ENCODE measurements at regions not wholly inside any gene's neighbourhood (a gene's known extent, or its start where the extent isn't known, plus 50 kb on each side); places are given as distances from the start of the nearest gene placed in this dataset.
A peak's percentile ranks its signal among the peaks of the same experiment; 100 is the strongest.

DNA sequence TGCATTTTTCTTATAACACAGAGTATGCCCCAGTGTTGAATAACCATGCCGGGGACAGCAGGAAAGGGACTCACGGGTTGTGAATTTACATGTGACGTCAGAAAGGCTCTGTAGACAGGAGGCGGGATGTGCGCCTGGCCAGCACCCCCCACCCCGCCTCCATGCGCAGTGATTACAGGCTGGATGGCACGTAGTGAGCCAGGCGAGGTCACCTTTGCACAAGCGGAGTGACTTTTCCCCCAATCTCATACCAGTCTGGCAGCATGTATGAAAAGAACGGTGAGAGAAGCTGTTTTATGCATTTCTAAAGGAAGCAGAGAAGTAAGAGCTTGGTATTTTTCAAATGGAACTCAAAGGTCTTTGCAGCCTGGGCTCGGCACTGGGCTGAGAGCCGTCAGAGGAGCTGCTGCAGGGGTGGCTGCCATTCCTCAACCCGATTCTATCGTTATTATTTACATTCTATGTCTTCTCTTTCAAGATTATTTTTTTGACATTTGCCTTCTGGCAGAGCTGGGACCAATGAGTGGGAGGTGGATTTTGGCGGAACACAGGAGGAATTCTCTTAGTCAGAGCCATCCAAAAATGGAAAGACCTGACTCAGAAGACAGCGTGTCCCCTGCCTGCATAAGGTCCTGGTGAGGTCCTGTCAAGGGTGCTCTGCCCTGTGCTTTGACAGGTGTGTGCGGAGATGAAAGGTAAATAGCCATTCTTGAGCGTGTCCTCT, 115.6 kb upstream of the SLC45A1 start:
- peak; percentile 96 for DNase-seq

DNA sequence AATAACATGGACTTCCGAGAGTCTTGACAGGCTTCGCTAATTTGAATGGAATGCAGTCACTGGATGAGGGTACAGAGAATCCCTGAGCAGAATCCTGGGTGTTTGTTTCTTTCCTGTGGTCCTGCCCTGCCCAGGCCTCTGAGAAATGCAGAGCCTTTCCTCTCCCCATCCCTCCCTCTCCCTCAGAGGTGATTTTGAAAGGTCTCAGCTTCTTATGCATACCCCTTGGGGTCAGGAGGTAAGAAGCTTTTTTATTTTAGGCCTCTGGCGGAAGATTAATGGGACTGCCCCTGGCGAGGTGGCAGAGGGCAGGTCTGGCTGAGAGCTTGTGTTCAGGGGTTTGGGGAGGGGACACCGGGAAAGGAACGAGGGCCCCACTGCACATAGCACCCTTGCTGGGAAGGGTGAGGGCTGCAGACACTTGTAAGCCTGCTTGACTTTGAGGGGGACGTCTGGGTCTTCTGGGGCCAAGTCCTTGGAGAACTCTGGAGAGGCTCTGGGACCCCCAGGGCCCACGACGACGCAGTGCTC, 116.5 kb upstream of the SLC45A1 start:
- DNase-seq: no peak

DNA sequence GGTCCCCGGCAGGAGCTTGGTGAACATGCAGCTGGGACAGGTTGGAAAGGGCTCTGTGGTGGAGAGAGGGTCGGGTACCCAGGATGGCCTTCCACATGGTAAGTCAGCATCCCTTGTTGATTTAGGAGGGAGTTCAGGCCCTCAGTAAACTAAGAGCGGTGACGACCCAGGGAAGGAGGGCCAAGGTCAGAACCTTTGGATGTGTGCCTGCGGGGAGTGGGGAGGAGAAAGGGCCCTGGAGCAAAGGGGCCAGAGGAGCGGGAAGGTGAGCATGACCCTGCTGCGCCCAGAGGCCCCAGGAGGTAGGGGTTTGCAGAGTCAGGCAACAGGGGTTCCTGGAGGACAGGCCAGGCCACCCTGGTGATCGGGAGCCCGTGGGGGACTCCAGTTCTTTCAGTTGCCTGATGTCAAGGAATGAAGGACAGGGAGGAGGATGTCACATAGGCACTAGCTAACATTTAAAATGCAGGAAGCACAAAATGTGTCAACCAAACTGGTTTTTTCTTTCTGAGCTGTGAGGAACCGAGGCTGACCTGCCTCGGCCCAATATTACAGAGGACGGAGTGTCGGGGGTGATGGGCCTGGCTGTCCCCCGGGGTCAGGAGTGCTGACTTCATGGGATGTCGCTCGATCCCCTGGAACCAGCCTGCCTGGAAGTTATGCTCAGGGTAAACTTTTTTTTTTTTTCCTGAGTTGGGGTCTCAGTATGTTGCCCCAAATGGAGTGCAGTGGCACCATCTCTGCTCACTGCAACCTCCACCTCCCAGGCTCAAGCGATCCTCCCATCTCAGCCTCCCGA, 117.4 kb upstream of the SLC45A1 start:
- DNase-seq: no peak

DNA sequence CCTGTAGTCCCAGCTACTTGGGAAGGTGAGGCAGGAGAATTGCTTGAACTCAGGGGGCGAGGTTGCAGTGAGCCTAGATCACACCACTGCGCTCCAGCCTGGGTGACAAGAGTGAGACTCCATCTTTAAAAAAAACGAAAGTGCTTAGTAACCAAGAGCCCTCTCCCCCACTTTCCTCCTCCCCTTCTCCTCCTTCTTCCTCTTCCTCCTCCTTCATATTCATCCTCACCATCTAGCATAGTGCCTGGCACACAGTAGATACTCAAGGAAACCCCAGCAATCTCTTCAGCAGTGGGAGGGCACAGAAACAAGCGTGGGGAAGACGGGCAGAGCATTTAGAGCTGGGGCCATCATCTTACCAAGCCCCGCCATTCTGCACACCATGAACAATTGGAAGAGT, 119.4 kb upstream of the SLC45A1 start:
- no peak for DNase-seq

DNA sequence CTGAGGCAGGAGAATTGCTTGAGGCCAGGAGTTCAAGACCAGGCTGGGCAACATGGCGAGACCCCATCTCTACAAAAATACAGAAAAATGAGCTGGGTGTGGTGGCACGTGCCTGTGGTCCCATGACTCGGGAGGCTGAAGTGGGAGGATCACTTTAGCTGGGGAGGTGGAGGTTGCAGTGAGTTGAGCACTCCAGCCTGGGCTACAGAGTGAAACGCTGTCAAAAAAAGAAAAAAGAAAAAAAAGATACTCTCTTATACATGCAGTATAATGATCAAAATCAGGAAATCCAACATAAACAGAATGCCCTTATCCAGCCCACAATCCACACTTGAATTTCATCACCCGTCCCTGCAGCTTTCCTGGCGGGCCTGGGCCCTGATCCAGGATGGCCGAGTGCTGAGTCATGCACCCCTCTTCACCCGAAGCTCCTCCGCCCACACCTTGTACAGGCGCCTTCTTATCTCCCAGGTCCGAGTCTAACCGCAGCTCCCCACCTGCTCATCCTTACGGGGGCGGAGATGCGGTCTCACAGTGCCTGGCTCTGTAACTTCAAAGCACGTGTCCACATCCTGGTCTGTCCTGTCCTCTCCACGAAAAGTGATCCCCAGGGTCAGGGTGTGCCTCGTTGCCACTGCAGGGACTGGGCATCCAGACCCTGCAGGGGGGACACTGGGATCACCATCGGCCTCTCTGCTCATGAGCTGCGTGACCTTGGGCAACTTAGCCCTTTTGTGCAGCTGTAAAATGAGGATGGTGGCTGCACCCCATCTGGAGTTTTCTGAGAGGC, 120.2 kb upstream of the SLC45A1 start:
- peak; percentile 91 for DNase-seq

DNA sequence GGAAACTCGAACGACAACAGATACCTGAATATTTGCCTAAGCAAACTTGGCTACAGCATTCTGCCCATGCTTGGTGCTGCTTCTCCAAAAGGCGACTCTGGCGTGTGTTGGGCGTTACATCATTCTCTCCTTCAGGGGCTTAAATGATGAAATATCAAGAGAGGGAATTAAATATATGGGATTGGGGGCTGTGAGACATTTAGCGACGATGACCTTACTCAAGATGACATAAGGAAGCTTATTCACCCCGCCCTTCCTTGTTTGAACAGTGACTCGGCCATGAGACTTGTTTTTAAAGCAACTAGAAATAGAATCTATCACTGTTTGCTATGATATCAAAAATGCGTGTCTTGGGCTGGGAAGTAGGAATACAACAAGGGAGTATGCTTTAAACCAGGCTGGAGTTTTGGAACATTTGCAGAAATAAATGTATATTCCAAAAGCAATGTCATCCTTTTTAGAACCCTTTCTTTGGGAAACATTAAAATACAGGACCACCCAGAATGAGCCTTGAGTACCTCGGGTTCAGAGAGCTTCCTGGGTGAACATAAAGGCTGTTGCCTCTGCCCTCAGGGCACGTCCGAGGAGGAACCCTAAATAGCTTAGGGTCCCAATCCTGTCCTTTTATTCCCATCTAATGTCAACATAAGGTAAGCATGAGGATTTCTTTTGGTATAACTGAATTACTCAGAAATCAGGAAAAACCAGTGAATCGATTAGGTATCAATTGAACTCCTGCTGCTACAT, 123.3 kb upstream of the SLC45A1 start:
- DNase-seq: no peak

DNA sequence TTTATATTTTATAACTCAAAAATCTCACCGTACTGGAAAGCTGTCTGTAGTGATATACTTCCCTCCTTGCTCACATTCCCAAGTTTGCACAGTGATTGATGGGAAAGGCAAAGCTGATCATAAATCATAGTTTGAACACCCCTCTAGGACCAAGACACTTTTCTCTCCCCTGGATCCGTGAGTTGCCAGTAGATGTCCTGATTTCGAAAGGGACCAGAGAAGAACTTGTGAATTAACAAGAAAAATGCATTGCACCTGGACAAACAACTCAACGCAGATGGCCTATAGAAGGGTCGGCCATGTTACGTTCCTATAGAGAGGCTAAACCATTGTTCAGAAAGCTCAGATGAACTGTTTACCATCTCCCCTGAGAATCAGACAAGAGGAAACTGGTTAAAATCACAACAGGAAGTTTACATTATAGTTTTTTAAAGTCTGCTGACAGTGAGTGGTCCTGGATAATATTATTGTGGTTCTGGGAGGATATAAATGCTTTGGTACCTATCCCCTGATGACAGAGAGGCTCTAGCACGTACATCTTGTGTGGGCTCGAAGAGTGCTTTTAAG, 124.0 kb upstream of the SLC45A1 start:
- no peak for DNase-seq

DNA sequence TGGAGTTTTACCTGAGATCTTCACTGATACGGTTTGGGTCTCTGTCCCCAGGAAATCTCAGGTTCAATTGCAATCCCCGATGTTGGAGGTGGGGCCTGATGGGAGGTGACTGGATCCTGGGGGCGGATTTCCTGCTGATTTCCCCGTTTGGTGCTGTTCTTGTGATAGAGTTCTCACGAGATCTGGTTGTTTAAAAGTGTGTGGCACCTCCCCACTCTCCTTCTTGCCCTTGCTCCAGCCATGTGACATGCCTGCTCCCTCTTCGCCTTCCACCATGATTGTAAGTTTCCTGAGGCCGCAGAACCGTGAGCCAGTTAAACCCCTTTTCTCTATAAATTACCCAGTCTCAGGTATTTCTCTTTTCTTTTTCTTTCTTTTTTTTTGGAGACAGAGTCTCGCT, 126.4 kb upstream of the SLC45A1 start:
- no peak for DNase-seq

DNA sequence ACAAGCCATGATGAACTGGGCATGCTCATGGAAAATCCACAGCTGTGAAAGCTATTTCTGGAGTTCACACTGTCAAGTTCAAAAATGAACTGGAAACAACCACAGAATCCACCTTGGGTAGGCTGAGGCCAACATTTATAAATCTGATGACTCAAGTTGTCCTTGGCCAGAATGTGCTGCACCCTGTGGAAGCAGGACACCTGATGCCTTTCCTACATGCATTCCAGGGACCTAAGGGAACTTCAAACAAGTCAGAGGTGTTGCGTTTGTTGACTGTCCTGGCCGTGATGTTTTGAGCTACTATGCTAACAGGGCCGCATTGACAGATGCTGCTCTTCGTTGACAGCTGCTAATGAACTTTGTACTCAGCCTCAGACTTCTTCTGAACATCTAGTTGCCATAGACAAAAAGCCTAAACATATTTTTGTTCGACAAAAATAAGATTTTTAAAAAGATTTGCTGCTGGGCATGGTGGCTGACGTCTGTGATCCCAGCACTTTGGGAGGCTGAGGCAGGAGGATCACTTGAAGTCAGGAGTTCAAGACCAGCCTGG, 127.9 kb upstream of the SLC45A1 start:
- no peak for DNase-seq

DNA sequence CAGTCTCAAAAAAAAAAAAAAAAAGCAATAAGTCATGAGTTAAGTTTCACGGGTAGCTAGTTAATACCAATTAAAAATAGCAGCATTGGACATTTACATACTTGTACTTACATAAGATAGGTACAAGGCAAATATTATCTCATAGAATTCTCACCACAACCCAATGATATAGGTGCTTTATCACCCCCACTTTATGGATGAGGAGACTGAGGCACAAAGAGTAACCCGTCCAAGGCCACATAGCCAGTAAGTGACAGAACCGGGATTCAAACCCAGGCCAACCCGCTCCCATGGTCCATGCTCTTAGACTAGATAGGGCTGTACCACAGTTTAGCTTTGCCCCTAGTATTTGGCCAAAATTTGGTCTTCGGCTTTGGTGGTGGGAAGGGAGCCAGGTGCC, 132.5 kb upstream of the SLC45A1 start:
- DNase-seq: no peak

DNA sequence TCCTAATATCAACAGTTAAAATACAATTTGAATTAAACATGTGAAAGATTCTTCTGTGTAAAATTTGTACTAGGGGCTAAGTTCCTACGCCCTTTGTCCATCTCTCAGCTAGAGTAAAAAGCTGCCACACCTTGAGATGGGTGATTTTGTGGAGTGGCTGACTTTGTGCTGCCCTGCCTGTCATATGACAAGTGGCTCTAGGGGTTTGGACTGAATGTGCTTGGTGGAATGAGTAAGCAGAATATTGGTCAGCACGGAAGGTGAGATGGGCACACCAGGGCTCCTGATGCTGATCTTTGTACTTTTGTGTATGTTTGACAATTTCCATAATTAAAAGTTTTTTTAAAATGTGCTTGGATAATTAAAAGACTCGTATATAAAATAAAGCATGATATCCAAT, 133.6 kb upstream of the SLC45A1 start:
- no peak for DNase-seq

DNA sequence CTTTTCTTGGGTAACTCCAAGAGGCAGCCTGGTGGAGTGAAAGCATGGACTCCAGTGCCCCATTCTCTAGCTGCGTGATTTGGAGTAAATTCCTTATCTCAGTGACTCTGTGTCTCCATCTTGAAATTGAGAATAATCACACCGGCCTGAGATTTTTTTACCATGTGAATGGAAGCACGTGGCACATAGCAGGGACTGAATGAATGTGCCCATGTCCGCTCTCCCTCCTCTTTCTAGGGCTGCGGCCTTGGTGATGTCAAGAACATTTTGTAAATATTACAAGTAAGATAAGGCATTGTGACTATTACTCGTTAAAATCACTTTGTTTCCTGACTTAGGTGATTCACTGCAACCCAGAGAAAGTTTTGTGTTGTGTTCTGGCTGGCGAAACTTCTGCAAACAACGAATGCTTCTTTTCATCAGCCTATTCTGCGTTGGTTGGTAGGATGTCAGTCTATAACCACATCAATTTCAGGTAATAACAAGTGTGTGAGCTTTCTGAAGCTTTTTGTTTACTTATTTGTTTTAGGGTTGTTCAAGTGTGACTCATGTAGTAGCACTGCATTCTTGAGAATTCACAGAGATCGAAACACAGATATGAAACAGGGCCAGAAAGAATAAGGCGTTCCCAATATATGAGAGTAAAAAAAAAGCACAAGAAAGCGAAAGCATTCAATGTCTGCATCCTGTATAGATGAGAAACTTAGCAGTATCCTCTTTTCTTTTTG, 135.7 kb upstream of the SLC45A1 start:
- peak; percentile 68 for DNase-seq

DNA sequence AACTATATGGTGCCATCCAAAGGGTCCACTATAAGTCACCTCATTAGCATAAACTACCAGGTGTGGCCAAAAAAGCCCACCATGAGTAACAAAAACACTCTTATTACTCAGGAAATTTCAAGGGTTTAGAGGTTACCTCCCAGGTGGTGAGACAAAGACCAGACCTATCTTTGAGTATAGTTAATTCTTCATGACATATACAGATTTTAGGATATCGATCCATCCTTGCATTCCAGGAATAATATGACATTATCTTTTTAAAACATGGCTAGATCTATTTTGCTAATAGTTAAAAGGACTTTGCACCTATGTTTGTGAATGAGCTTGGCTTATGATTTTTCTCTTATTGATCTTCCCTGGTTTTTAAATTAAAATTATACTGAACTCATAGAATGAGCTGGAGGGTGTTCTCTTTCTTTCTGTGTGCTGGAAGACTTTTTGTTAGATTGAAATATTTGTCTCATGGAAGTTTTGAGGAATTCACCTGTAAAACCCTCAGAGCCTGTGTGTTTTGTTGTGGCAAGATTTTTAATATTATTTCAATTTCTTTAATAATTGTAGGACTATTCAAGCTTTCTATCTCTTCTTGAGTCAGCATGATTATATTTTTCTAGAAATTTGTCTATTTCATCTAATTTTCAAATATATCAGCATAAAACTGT, 138.7 kb upstream of the SLC45A1 start:
- no peak for DNase-seq

DNA sequence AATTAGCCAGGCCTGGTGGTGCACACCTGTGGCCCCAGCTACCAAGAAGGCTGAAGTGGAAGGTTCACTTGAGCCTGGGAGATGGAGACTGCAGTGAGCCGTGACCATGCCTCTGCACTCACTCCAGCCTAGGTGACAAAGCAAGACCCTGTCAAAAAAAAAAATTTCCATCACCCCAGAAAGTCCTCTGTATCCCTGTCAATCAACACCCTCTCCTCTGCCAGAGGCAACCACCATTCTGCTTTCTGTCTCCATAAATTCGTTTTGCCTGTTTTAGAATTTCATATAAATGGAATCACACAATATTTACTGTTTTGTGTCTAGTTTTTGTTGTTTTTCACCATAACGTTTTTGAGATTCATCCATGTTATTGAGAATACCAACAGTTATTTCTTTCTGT, 141.6 kb upstream of the SLC45A1 start:
- no peak for DNase-seq

DNA sequence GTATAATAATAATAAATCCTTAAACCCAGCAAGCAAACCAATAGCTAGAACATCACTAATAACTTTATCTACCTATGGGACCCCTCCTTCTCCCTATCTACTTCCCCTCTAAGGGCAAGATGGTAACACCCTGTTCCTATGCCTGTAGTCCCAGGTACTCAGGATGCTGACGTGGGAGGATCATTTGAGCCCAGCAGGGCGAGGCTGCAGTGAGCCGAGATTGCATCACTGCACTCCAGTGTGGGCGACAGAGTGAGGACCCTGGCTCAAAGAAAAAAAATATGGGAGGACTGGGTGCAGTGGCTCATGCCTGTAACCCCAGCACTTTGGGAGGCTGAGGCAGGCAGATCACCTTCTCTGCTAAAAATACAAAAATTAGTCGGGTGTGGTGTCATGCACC, 143.1 kb upstream of the SLC45A1 start:
- DNase-seq: no peak

DNA sequence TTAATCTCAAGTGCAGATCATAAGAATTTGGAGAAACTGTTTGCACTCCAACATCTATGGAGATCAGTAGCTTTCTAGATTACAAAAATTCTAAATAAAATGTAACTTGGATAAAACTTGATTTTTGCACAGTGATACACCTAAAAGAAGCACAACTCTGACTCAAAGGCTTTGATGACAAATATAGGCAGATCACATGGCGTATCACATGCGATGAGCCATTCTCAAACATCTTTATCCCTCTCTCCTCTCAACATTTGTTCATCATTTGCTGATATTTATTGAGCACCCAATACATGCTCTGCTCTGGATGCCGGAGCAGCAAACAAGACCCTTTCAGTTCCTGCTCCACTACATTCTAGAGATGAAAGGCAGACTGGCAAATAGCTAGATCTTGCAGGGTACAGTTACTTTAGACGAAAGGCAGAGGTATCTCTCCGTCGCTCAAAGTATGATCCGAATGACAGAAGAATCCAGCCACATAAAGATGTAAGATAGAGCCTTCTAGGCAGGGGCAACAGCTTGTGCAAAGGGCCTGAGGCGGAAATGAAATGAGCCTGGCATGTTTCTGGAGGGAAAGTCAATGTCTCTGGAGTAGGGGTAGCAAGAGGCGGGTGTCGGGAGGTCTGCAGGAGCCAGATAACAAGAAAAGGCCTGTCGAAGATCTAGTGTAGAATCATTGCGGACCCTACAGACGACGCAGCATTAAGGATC, 145.8 kb upstream of the ERRFI1 start:
- DNase-seq: peak; percentile 59

DNA sequence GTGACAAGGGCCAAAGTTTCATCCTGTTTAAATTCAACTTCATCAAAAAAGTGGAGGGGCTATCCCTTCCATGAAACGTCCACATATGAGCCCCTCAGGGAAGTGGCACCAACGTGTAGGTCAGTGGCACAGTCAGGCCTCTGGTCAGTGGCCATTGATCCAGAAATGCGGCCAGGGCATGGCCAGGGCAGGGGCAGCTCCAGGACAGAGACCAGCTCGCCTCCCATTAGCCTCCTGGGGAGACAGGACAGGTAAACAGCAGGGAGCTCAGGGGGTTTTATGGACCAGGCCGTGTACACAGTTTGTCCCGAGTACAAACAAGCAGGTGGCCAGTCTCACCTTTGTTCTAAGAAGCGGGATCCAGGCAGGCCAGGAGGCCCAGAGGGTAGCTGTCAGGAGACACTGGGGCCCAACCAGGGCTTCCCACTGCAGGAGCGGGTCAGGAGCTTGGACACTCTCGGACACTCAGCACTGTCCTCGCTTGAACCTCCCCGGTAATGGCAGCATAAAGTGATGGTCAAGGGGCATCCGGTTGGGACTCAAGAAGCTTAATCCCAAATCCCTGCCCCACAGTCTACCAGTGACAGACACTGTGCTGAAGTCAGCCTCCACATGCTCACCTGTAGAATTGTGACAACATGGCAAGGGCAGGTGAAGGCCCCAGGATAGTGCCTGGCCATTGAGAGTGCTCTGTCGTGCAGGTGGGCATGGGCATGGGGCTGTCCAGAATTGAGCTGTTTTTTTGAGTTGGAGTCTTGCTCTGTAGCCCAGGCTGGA, 144.1 kb upstream of the ERRFI1 start:
- DNase-seq: no peak

DNA sequence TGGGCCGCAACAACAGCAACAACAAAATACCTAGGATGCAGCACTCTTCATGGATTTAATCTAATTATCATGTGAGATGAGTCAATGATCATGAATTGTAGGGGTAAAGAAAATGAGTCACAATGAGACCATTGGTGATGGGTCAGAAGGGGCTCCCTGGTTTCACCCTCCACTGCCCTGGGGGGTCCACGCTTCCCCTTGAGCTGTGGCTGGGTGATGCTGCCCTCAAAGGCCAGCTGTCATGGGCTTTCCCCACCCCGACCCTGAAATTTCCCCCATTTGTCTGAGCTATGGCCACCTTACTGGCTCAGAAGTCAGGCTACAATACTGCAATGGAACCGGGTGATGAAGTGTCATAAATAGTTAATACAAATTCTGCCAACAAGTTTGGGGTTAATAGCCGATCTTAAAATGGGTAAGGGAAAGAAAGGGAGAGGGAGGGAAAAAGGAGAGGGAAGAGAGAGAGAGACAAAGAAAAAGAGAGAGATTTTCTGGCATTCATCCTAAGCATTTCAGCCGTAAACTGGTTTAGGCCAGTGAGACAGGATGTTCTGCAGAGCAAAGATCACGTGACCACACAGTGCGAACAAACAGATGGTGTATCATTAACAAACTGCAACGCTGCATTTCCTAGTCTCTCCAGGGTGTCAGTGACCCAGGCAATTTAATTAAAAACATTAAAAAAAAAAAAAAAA, 143.4 kb upstream of the ERRFI1 start:
- DNase-seq: peak; percentile 94

DNA sequence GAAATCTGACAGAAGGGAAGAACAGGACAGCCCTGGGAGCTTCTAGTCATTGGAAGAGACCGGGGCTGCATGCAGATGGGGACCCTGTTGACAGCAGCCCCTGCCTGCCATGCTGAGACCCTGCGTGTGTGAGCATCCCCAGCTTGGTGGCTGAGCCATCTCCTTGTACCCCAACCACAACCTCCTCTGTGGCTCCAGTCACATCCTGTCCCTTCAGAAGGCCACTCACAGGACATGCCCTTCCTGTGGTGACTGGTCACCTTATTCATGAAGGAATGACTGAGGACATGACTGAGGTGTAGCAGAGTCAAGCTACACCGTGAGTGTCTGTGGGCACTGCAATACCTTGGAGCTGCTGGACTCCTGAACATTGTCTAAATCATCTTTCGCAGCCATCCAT, 141.8 kb upstream of the ERRFI1 start:
- DNase-seq: no peak

Data from HCEC 1CT (cell line).